ENCODE measurements at regions not wholly inside any gene's neighbourhood (a gene's known extent, or its start where the extent isn't known, plus 50 kb on each side); places are given as distances from the start of the nearest gene placed in this dataset.

DNA sequence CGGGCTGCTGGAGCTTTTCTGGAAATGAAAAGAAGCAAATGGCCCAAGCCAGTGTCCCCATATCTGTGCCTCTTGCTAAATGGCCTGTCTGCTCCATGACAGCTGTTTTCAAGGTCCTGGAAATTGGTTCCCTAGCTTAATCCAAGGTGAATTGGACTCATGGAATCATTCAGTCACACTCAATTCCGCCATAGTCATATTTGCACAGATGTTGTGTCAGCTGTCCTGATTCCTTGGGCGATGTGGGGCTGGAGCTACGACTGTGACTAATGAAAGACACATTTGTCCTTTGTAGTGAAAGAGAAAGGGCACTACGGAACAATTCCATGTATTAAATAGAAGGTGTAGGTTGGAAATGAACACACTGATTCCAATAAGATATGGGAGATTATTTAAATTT, 102.9 kb upstream of the MEGF10 start:
- TF ChIP-seq, protein P1, sequence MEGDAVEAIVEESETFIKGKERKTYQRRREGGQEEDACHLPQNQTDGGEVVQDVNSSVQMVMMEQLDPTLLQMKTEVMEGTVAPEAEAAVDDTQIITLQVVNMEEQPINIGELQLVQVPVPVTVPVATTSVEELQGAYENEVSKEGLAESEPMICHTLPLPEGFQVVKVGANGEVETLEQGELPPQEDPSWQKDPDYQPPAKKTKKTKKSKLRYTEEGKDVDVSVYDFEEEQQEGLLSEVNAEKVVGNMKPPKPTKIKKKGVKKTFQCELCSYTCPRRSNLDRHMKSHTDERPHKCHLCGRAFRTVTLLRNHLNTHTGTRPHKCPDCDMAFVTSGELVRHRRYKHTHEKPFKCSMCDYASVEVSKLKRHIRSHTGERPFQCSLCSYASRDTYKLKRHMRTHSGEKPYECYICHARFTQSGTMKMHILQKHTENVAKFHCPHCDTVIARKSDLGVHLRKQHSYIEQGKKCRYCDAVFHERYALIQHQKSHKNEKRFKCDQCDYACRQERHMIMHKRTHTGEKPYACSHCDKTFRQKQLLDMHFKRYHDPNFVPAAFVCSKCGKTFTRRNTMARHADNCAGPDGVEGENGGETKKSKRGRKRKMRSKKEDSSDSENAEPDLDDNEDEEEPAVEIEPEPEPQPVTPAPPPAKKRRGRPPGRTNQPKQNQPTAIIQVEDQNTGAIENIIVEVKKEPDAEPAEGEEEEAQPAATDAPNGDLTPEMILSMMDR (IDR thresholded peaks at IDR 0.05; ENCODE audit: low read length): no peak
- TF ChIP-seq EZH2phosphoT487 (IDR thresholded peaks at IDR 0.05; ENCODE audit: low read length): no peak

Data from MM.1S (cell line).